Ovary (tissue), 3 donors: ENCODE measurements at regions not wholly inside any gene's neighbourhood (a gene's known extent, or its start where the extent isn't known, plus 50 kb on each side); places are given as distances from the start of the nearest gene placed in this dataset.

ENCODE experiments used
- CTCF ChIP-seq, 3 donors: fragments of 450-650 bp in 2 of 3; fragments of 200-600 bp in 1 of 3; IDR thresholded peaks; one replicate each; pipeline versions ENCODE4 v1.5.1 to v1.8.0; 2016 to 2022; ENCODE audit warnings: antibody characterized with exemption in 3 of 3, mild to moderate bottlenecking in 1 of 3
- EP300 ChIP-seq: sonication (generic); formaldehyde crosslinking; IDR thresholded peaks from one replicate; pipeline ENCODE4 v1.6.1; 2017; ENCODE audit warnings: antibody characterized with exemption
- POLR2A ChIP-seq: fragments of 450-650 bp; IDR thresholded peaks from one replicate; pipeline ENCODE4 v1.6.1; 2017; ENCODE audit warnings: antibody characterized with exemption, mild to moderate bottlenecking, moderate library complexity
- donor health status: DM: no; HTN: no; CAD: no.

- TF ChIP-seq POLR2A: no peak
- TF ChIP-seq CTCF (IDR thresholded peaks at IDR 0.05): no peak
- TF ChIP-seq EP300: no peak
Observed at GRCh38 chr2:182605166-182605565, 110.9 kb upstream of the DNAJC10 start.
